ENCODE measurements at regions not wholly inside any gene's neighbourhood (a gene's known extent, or its start where the extent isn't known, plus 50 kb on each side); places are given as distances from the start of the nearest gene placed in this dataset.

DNA sequence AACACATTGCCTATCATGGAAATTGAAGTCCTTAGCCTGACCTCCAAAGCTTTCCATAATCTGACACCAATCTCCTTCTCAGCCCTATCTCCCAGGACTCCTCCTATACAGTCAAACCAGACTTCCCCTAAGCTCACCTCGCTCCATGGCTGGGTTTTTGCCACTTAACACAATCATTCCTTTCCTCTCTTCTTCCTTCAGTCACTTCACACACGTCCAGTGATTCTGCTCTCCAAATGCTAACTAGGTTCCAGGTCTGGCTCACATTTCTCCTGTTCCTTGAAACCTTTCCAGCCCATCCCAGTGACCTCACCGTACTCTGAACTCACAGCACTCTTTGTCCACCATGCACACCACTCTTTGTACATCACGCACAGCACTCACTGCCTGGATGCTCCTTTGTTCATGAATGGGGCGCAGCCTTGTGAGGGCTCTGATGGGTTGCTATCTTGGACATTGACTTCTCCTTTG lies 98.4 kb downstream of the GLUL start:
- no peak overlapping the region for H3K27ac Mint-ChIP-seq (ENCODE audit: unreplicated experiment)
- TF ChIP-seq, protein P1, sequence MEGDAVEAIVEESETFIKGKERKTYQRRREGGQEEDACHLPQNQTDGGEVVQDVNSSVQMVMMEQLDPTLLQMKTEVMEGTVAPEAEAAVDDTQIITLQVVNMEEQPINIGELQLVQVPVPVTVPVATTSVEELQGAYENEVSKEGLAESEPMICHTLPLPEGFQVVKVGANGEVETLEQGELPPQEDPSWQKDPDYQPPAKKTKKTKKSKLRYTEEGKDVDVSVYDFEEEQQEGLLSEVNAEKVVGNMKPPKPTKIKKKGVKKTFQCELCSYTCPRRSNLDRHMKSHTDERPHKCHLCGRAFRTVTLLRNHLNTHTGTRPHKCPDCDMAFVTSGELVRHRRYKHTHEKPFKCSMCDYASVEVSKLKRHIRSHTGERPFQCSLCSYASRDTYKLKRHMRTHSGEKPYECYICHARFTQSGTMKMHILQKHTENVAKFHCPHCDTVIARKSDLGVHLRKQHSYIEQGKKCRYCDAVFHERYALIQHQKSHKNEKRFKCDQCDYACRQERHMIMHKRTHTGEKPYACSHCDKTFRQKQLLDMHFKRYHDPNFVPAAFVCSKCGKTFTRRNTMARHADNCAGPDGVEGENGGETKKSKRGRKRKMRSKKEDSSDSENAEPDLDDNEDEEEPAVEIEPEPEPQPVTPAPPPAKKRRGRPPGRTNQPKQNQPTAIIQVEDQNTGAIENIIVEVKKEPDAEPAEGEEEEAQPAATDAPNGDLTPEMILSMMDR (IDR thresholded peaks at IDR 0.05), result no peak
- no peak for DNase-seq (ENCODE audit: extremely low spot score, unreplicated experiment)

DNA sequence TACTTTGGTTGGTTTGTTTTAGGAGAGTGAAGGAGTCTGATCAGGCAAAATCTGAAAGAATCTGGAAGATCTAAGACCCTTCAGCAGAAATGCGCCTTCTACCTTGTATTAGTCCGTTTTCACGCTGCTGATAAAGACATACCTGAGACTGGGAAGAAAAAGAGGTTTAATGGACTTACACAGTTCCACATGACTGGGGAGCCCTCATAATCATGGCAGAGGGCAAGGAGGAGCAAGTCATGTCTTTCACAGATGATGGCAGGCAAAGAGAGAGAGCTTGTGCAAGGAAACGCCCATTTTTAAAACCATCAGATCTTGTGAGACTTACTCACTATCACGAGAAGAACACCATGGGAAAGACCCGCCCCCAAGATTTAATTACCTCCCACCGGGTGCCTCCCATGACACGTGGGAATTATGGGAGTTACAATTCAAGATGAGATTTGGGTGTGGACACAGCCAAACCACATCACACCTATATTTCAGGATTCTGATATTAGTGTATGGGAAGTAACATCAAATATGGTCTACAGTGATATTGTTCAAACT lies 99.3 kb downstream of the GLUL start:
- no peaks in the 10 kb centered on the region for H3K9me3 Mint-ChIP-seq (ENCODE audit: unreplicated experiment)
- TF ChIP-seq, protein P1 (IDR thresholded peaks at IDR 0.05), result no peak
- DNase-seq (ENCODE audit: extremely low spot score, unreplicated experiment), result no peak
- H3K36me3 Mint-ChIP-seq (ENCODE audit: unreplicated experiment), result no peaks in the 10 kb centered on the region
- H3K4me3 Mint-ChIP-seq (ENCODE audit: unreplicated experiment), result no peak overlapping the region
- no peak overlapping the region for H3K27ac Mint-ChIP-seq (ENCODE audit: unreplicated experiment)
- peaks cover 21% of the 10 kb centered on the region for H3K4me1 Mint-ChIP-seq (ENCODE audit: unreplicated experiment)
- peaks cover 10% of the 10 kb centered on the region for H3K27me3 Mint-ChIP-seq (ENCODE audit: unreplicated experiment)

More for the DNA sequence above, 98.4 kb downstream of the GLUL start:
- Mint-ChIP-seq H3K9me3 (ENCODE audit: unreplicated experiment) (no peaks in the 10 kb centered on the region), H3K4me3 (ENCODE audit: unreplicated experiment) (no peak overlapping the region), H3K4me1 (ENCODE audit: unreplicated experiment) (peaks cover 19% of the 10 kb centered on the region), H3K36me3 (ENCODE audit: unreplicated experiment) (no peaks in the 10 kb centered on the region), H3K27me3 (ENCODE audit: unreplicated experiment) (peaks cover 10% of the 10 kb centered on the region)

DNA sequence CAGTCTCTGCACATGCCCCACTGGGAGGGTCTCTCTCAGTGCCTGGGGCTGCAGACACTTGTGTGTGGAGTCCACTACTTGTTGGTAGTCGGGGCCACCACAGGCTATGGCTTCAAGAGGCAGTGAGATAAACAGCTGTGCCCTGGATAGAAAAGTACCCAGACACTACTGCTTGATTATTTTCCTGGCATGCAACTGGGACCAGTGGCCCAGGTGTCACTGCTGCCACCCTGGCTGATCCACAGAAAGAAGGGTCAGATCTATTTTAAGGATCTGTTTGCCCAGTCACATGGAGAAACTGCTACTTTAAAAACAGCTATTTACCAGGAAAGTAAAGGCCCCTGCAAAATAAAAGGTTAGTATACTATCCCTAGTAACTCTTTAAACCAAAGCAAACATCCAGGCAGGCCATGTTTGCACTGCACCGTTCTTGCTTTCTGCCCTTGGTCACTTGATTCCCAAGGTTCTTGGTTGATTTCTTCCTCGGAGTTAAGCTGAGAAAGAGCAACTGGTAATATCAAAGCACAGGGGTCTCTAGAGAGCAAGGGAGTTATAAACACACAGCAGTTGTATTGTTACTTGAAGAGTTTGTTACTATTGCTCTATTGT lies 99.9 kb downstream of the GLUL start:
- TF ChIP-seq, protein P1 (IDR thresholded peaks at IDR 0.05), result no peak
- no peak for DNase-seq (ENCODE audit: extremely low spot score, unreplicated experiment)
- no peaks in the 10 kb centered on the region for H3K9me3 Mint-ChIP-seq (ENCODE audit: unreplicated experiment)
- no peak overlapping the region for H3K27ac Mint-ChIP-seq (ENCODE audit: unreplicated experiment)
- no peaks in the 10 kb centered on the region for H3K36me3 Mint-ChIP-seq (ENCODE audit: unreplicated experiment)
- peaks cover 9% of the 10 kb centered on the region for H3K27me3 Mint-ChIP-seq (ENCODE audit: unreplicated experiment)
- peaks cover 27% of the 10 kb centered on the region for H3K4me1 Mint-ChIP-seq (ENCODE audit: unreplicated experiment)
- H3K4me3 Mint-ChIP-seq (ENCODE audit: unreplicated experiment), result no peak overlapping the region

DNA sequence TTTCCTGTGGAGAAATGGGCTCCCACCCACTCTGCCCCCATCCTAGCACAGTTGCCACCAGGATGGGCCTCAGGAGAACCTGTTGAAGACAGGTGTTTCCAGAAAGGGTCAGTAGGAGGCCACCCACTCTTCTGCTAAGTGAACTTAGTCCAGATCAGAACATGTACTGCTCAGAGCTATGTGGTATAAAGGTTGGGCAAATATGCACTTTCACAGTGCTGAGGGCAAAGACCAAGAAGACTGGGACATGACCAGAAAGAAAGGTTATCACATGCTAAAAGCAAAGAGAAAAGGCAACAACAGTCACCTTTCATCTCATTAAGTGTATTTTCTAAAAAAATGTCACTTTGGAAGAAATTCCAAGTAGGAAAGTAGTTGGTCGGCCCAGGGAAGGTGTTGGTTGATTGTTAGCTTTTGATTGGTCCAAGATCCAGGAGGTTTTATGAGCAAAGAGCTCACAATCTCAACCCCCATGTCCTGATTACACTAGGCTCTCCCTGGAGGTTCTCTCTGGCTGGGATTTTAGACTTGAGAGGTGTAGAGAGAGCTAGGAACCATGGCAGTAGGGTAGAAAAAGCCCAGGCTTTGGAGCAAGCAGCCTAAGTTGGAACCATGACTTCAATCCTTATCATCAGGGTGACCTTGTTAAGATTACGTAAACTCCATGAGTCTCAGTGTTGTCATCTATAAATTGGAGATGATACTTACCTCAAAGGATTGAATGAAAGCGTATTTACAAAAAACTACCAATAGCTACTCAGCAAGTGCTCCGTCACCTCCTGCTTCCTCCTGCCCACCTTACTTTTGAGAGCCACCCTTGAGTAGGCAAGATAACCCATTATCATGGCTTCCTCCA lies 102.6 kb downstream of the GLUL start:
- H3K4me1 Mint-ChIP-seq (ENCODE audit: unreplicated experiment), result peaks cover 33% of the 10 kb centered on the region

More for the DNA sequence above, 102.6 kb downstream of the GLUL start:
- Mint-ChIP-seq H3K27ac (ENCODE audit: unreplicated experiment) (peak overlapping the region; percentile 83), H3K36me3 (ENCODE audit: unreplicated experiment) (no peaks in the 10 kb centered on the region), H3K9me3 (ENCODE audit: unreplicated experiment) (no peaks in the 10 kb centered on the region), H3K4me3 (ENCODE audit: unreplicated experiment) (no peak overlapping the region), H3K27me3 (ENCODE audit: unreplicated experiment) (peaks cover 3% of the 10 kb centered on the region)
- no peak for DNase-seq (ENCODE audit: extremely low spot score, unreplicated experiment)
- TF ChIP-seq, protein P1 (IDR thresholded peaks at IDR 0.05), result no peak

All from osteocyte (in vitro differentiated cells).